Thyroid gland (tissue), 4 donors: ENCODE measurements at regions not wholly inside any gene's neighbourhood (a gene's known extent, or its start where the extent isn't known, plus 50 kb on each side); places are given as distances from the start of the nearest gene placed in this dataset.

ENCODE experiments used
- CTCF ChIP-seq, 6 experiments: fragments of 200-600 bp in 3 of 6; fragments of 450-650 bp in 3 of 6; sonication (generic) in 3 of 6; IDR thresholded peaks; one replicate each; pipeline ENCODE4 v1.5.1; 2016 to 2019; ENCODE audit warnings: antibody characterized with exemption in 6 of 6, mild to moderate bottlenecking in 2 of 6, inconsistent platforms in 1 of 6, moderate library complexity in 1 of 6
- POLR2A ChIP-seq, 2 donors: fragments of 450-650 bp; IDR thresholded peaks; one replicate each; pipeline ENCODE4 v1.6.1; 2017; ENCODE audit warnings: antibody characterized with exemption in 2 of 2, mild to moderate bottlenecking in 2 of 2, moderate library complexity in 1 of 2

GRCh38 chr2:122929347-122929746 is 1095.7 kb upstream of the CNTNAP5 start:
- TF ChIP-seq CTCF (IDR thresholded peaks at IDR 0.05) (no peak), POLR2A (IDR thresholded peaks at IDR 0.05) (no peak)
